GM12878 (cell line): ENCODE measurements at regions not wholly inside any gene's neighbourhood (a gene's known extent, or its start where the extent isn't known, plus 50 kb on each side); places are given as distances from the start of the nearest gene placed in this dataset.

ENCODE experiments used
- ATAC-seq: fragments of 200-7000 bp; cut with Tn5 transposase; 3 replicates; pipeline ENCODE4 v1.9.1; 2020; ENCODE audit warnings: mild to moderate bottlenecking, moderate library complexity
- BruUV-seq: library from RNA; stranded (reverse); fragments of 400-500 nt; replicated peaks from 2 replicates; lab custom pipeline; 2021; lab: Mats Ljungman, UMichigan
- CTCF ChIA-PET: fragments of 300-600 bp; sonication (Branson Sonifier 250); formaldehyde crosslinking; extraction: SDS; loops from one replicate; lab custom pipeline; 2021; ENCODE audit warnings: inconsistent platforms; lab: Yijun Ruan, JAX
- POLR2A ChIA-PET: fragments of 350-600 bp; formaldehyde crosslinking; extraction: SDS; loops from one replicate; lab custom pipeline; 2021; ENCODE audit warnings: inconsistent platforms; lab: Charles Lee
- RAD21 ChIA-PET: fragments of 300-600 bp; sonication (Branson Sonifier 250); formaldehyde crosslinking; loops from one replicate; lab custom pipeline; 2023; ENCODE audit warnings: antibody characterized with exemption; ENCODE audit not compliant: unreplicated experiment; lab: Charles Lee
- SMC1A ChIA-PET: fragments of 300-600 bp; sonication (Branson Sonifier 250); formaldehyde crosslinking; loops from one replicate; lab custom pipeline; 2023; ENCODE audit not compliant: unreplicated experiment, uncharacterized antibody; lab: Charles Lee
- DNase-seq: peaks from one replicate; pipeline ENCODE4 v3.0.0-alpha.2; 2011; ENCODE audit warnings: low read depth, low spot score
- FAIRE-seq: peaks from 3 replicates; lab custom pipeline; 2011; peaks lifted over from hg19 to GRCh38; lab: Jason Lieb, UNC
- H2AFZ ChIP-seq: 2 replicates; pipeline ENCODE4 v1.6.0; 2011; ENCODE audit warnings: low read depth, low read length, control low read depth; ENCODE audit not compliant: control insufficient read depth
- H3K27ac ChIP-seq: 2 replicates; pipeline ENCODE4 v1.5.1; 2011; ENCODE audit warnings: control low read depth; ENCODE audit not compliant: control insufficient read depth, insufficient read depth
- H3K27me3 ChIP-seq, 2 experiments: replicated peaks in 1 of 2; 2 replicates each; pipeline versions ENCODE4 v1.6.0 to v1.6.1; 2011; ENCODE audit warnings: low read length in 1 of 2; ENCODE audit not compliant: control insufficient read depth in 2 of 2, insufficient read depth in 2 of 2
- H3K36me3 ChIP-seq, 2 experiments: 2 replicates each; pipeline ENCODE4 v1.5.1; 2011; ENCODE audit warnings: low read length in 1 of 2; ENCODE audit not compliant: control insufficient read depth in 2 of 2, insufficient read depth in 2 of 2
- H3K4me1 ChIP-seq: 2 replicates; pipeline ENCODE4 v1.6.1; 2011; ENCODE audit warnings: mild to moderate bottlenecking, low read length, moderate library complexity, mixed read lengths; ENCODE audit not compliant: control insufficient read depth, insufficient read depth
- H3K4me2 ChIP-seq: 2 replicates; pipeline ENCODE4 v1.6.0; 2011; ENCODE audit warnings: control low read depth; ENCODE audit not compliant: control insufficient read depth, insufficient read depth
- H3K4me3 ChIP-seq: fragments of 200-600 bp; sonication (generic); 2 replicates; pipeline ENCODE4 v1.5.1; 2016
- H3K79me2 ChIP-seq: 2 replicates; pipeline ENCODE4 v1.6.0; 2011; ENCODE audit warnings: low read length; ENCODE audit not compliant: control insufficient read depth, insufficient read depth
- H3K9ac ChIP-seq: 2 replicates; pipeline ENCODE4 v1.8.0; 2011; ENCODE audit warnings: low read length, control low read depth, mixed read lengths; ENCODE audit not compliant: control insufficient read depth, insufficient read depth
- H3K9me3 ChIP-seq: replicated peaks from 3 replicates; pipeline ENCODE4 v1.5.1; 2011; ENCODE audit warnings: mild to moderate bottlenecking, low read length; ENCODE audit not compliant: control insufficient read depth, insufficient read depth
- H4K20me1 ChIP-seq: 2 replicates; pipeline ENCODE4 v1.6.0; 2011; ENCODE audit not compliant: control insufficient read depth, insufficient read depth
- BACH1 ChIP-seq: fragments of 450-650 bp; IDR thresholded peaks from 2 replicates; pipeline ENCODE4 v1.6.1; 2017; ENCODE audit warnings: mild to moderate bottlenecking, borderline replicate concordance
- CTCF ChIP-seq, 3 experiments: IDR thresholded peaks in 2 of 3; conservative IDR thresholded peaks in 1 of 3; 2 replicates each; pipeline ENCODE4 v1.5.1; 2011; ENCODE audit warnings: low read depth in 3 of 3, low read length in 3 of 3, mild to moderate bottlenecking in 3 of 3, control low read depth in 2 of 3, moderate library complexity in 2 of 3, inconsistent platforms in 1 of 3, mixed read lengths in 1 of 3; ENCODE audit not compliant: control insufficient read depth in 2 of 3, insufficient read depth in 1 of 3; ENCODE audit errors: extremely low read depth in 1 of 3
- CUX1 ChIP-seq: IDR thresholded peaks from 2 replicates; pipeline ENCODE4 v1.6.1; 2012; ENCODE audit warnings: improper control_type of control experiment, low read depth, low read length; ENCODE audit not compliant: insufficient replicate concordance
- GABPA ChIP-seq: IDR thresholded peaks from 2 replicates; pipeline ENCODE4 v1.6.1; 2014; ENCODE audit warnings: antibody characterized with exemption, low read depth, mild to moderate bottlenecking, inconsistent platforms
- HDAC2 ChIP-seq: fragments of 200-600 bp; sonication (generic); IDR thresholded peaks from 2 replicates; pipeline ENCODE4 v1.6.1; 2017
- KLF5 ChIP-seq: fragments of 450-650 bp; IDR thresholded peaks from 2 replicates; pipeline ENCODE4 v1.6.1; 2014; ENCODE audit warnings: mild to moderate bottlenecking; ENCODE audit not compliant: partially characterized antibody
- LARP7 ChIP-seq: fragments of 450-650 bp; IDR thresholded peaks from 2 replicates; pipeline ENCODE4 v1.6.1; 2017; ENCODE audit warnings: mild to moderate bottlenecking
- MLLT1 ChIP-seq: fragments of 450-650 bp; IDR thresholded peaks from 2 replicates; pipeline ENCODE4 v1.6.1; 2016; ENCODE audit warnings: mild to moderate bottlenecking
- MTA3 ChIP-seq: IDR thresholded peaks from 2 replicates; pipeline ENCODE4 v1.6.1; 2012; ENCODE audit warnings: low read length, inconsistent platforms, borderline replicate concordance
- NR2C2 ChIP-seq: IDR thresholded peaks from 2 replicates; pipeline ENCODE4 v1.6.1; 2011; ENCODE audit warnings: borderline replicate concordance, low read depth; ENCODE audit not compliant: control insufficient read depth, insufficient read length
- RCOR1 ChIP-seq: conservative IDR thresholded peaks from 2 replicates; pipeline ENCODE4 v1.6.1; 2012; ENCODE audit warnings: low read depth, low read length, improper control_type of control experiment
- RELB ChIP-seq: fragments of 450-650 bp; IDR thresholded peaks from 2 replicates; pipeline ENCODE4 v1.6.1; 2017; ENCODE audit warnings: low read depth, mild to moderate bottlenecking, moderate library complexity
- STAT3 ChIP-seq: IDR thresholded peaks from 2 replicates; pipeline ENCODE4 v1.6.1; 2011; ENCODE audit warnings: low read depth, low read length, improper control_type of control experiment
- YY1 ChIP-seq: IDR thresholded peaks from 2 replicates; pipeline ENCODE4 v1.6.1; 2011; ENCODE audit warnings: low read depth, mild to moderate bottlenecking, low read length
- ZNF217 ChIP-seq: fragments of 450-650 bp; IDR thresholded peaks from 2 replicates; pipeline ENCODE4 v1.6.1; 2017; ENCODE audit warnings: antibody characterized with exemption, mild to moderate bottlenecking
- WGBS: methylation state at CpG from one replicate; pipeline ENCODE4 v1.1.6; 2016; ENCODE audit warnings: low lambda C conversion rate; ENCODE audit not compliant: insufficient replicate concordance, insufficient coverage; ENCODE audit errors: missing lambda C conversion rate; 5-methylcytosine and 5-hydroxymethylcytosine counted together
- in situ Hi-C: fragments of 300-500 bp; cut with MboI; formaldehyde crosslinking; loops from 9 replicates; pipeline ENCODE4 v1.14.3; 2018; ENCODE audit warnings: mixed read lengths
- intact Hi-C: fragments of 100-400 bp; cut with micrococcal nuclease; formaldehyde crosslinking; loops from one replicate; pipeline ENCODE4 v1.14.2; 2022; ENCODE audit not compliant: unreplicated experiment

GRCh38 chr1:99587008-99587407 is 58.9 kb upstream of the PALMD start:
- POLR2A ChIA-PET: no interaction called here
- no peak overlapping the region for H3K27ac ChIP-seq
- H3K27me3 ChIP-seq: peaks cover 1 to 3% of the 10 kb centered on the region in 2 experiments; a peak in 2 of 4 replicates
- CTCF ChIA-PET: interaction anchor here (1.0 kb wide), 1 partner anchor 10 kb away, joined by 3 read pairs; no protein-coding TSS in a partner anchor
- TF ChIP-seq GABPA: no peak
- no peak for TF ChIP-seq RCOR1
- no peak for TF ChIP-seq STAT3
- TF ChIP-seq BACH1: no peak
- no peak for TF ChIP-seq KLF5
- no peak for TF ChIP-seq MLLT1
- TF ChIP-seq LARP7: no peak
- TF ChIP-seq ZNF217: no peak
- TF ChIP-seq NR2C2: no peak
- no peak for TF ChIP-seq RELB
- TF ChIP-seq CUX1: no peak
- TF ChIP-seq CTCF (IDR thresholded peaks at IDR 0.05 in 2 of 3, conservative IDR thresholded peaks at IDR 0.05 in 1 of 3; ENCODE audit: control insufficient read depth in 2 of 3, extremely low read depth in 1 of 3, insufficient read depth in 1 of 3, low read depth in 3 of 3, low read length in 3 of 3): no peak
- no peak for TF ChIP-seq YY1
- no peak for TF ChIP-seq MTA3
- TF ChIP-seq HDAC2: no peak
- H2AFZ ChIP-seq: no peak overlapping the region
- no peak for ATAC-seq
- H3K4me2 ChIP-seq: no peak overlapping the region
- intact Hi-C loops: no loop called here
- WGBS: 6% methylated on average over 4 of the region's 4 CpGs
- H3K4me3 ChIP-seq: no peak overlapping the region
- BruUV-seq: no TSS peak
- RAD21 ChIA-PET: no interaction called here
- no peak for DNase-seq
- H3K36me3 ChIP-seq: no peaks in the 10 kb centered on the region
- SMC1A ChIA-PET: no interaction called here
- H3K79me2 ChIP-seq: no peaks in the 10 kb centered on the region
- H3K9ac ChIP-seq: no peak overlapping the region
- in situ Hi-C loops: no loop called here
- no peaks in the 10 kb centered on the region for H3K9me3 ChIP-seq
- H3K4me1 ChIP-seq: no peaks in the 10 kb centered on the region
- FAIRE-seq: no peak
- H4K20me1 ChIP-seq: no peaks in the 10 kb centered on the region
